ENCODE measurements at regions not wholly inside any gene's neighbourhood (a gene's known extent, or its start where the extent isn't known, plus 50 kb on each side); places are given as distances from the start of the nearest gene placed in this dataset.

DNA sequence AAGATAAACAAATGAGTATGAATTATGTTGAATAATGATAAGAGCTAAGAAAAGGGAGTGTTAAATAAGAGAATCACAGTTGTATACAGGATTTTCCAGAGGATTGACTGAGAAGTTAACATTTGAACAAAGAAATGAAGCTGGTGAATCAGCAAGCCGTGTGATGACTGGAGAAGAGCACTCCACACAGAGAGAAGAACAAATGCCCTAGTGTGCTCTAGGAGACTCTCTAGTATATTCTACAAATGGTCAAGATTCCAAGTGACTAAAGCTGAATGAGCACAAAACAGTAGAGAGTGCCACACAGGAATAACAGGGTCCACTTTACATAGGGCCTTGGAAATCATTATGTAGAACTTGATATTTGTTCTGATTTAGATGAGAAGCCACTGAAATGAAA lies 587.1 kb upstream of the ATXN7L3B start:
- ChIA-PET POLR2A (ENCODE audit: partially characterized antibody) (no interaction called here), CTCF (ENCODE audit: partially characterized antibody) (interaction anchor here (1.1 to 1.4 kb wide), 3 partner anchors 11 to 26 kb away, joined by 3 to 5 read pairs (median 4); no protein-coding TSS in a partner anchor)
- H3K79me1 ChIP-seq (ENCODE audit: low read depth, low read length), result no peaks in the 10 kb centered on the region
- DNase-seq (ENCODE audit: low read depth in 1 of 2, low spot score in 2 of 2), result no peak
- H4K5ac ChIP-seq (ENCODE audit: insufficient read length, low read depth, low read length), result no peak overlapping the region
- H2AFZ ChIP-seq (ENCODE audit: low read length), result no peak overlapping the region; the same call in 1 of the 2 replicates
- H3K56ac ChIP-seq (replicated peaks; ENCODE audit: insufficient read length, low read depth, low read length), result no peak overlapping the region
- H3K79me2 ChIP-seq (ENCODE audit: control insufficient read depth in 1 of 2, insufficient read depth in 2 of 2, low read length in 2 of 2), result no peaks in the 10 kb centered on the region
- H2BK12ac ChIP-seq (ENCODE audit: low read depth, low read length), result no peak overlapping the region
- WGBS, 2 experiments (ENCODE audit: extremely low coverage in 1 of 2, insufficient coverage in 1 of 2, insufficient read length in 1 of 2, insufficient replicate concordance in 2 of 2, low coverage in 1 of 2, low lambda C conversion rate in 2 of 2, missing lambda C conversion rate in 1 of 2), result 95% methylated on average over 1 of the region's 1 CpG; no CpG with 5 or more reads in 1 of the 2 experiments
- H3K4me2 ChIP-seq (ENCODE audit: insufficient read depth in 1 of 2, low read depth in 2 of 2, low read length in 2 of 2), result no peak overlapping the region
- no peak overlapping the region for H3K4ac ChIP-seq (replicated peaks; ENCODE audit: insufficient read length, low read depth, low read length)
- no peaks in the 10 kb centered on the region for H3K23me2 ChIP-seq (ENCODE audit: low read depth, low read length)
- H3K18ac ChIP-seq (ENCODE audit: extremely low read depth, low read length), result no peak overlapping the region
- no peak overlapping the region for H2AK5ac ChIP-seq (ENCODE audit: low read depth, low read length)
- H2BK5ac ChIP-seq (ENCODE audit: low read depth, low read length), result no peak overlapping the region
- no peak overlapping the region for H3K9ac ChIP-seq (replicated peaks in 1 of 4; ENCODE audit: extremely low read depth in 1 of 4, low read depth in 3 of 4, low read length in 3 of 4)
- H4K20me1 ChIP-seq (replicated peaks in 1 of 2; ENCODE audit: control insufficient read depth in 1 of 2, insufficient read depth in 2 of 2, low read length in 2 of 2), result no peaks in the 10 kb centered on the region
- H3K4me3 ChIP-seq (ENCODE audit: extremely low read depth in 1 of 4, insufficient read depth in 2 of 4, low read depth in 3 of 4, low read length in 4 of 4), result no peak overlapping the region
- H3K23ac ChIP-seq (ENCODE audit: insufficient read length), result no peak overlapping the region
- FAIRE-seq, result no peak
- no peak overlapping the region for H3K27ac ChIP-seq (ENCODE audit: low read depth, low read length)
- no peaks in the 10 kb centered on the region for H3K27me3 ChIP-seq (replicated peaks in 1 of 4; ENCODE audit: control insufficient read depth in 3 of 4, extremely low read depth in 1 of 4, insufficient read depth in 3 of 4, low read length in 3 of 4)
- H3K14ac ChIP-seq (ENCODE audit: insufficient read length), result no peak overlapping the region
- no peak overlapping the region for H2BK120ac ChIP-seq (replicated peaks; ENCODE audit: low read depth, low read length)
- H3K4me1 ChIP-seq (replicated peaks in 1 of 4; ENCODE audit: control insufficient read depth in 3 of 4, insufficient read depth in 4 of 4, low read length in 3 of 4), result no peaks in the 10 kb centered on the region; a peak in 1 of 7 replicates
- no peaks in the 10 kb centered on the region for H3K9me3 ChIP-seq (ENCODE audit: insufficient read depth in 2 of 2, low read depth in 1 of 2, low read length in 1 of 2)
- H4K91ac ChIP-seq (replicated peaks; ENCODE audit: insufficient read length, low read length), result no peak overlapping the region
- H3K36me3 ChIP-seq (ENCODE audit: control insufficient read depth in 2 of 4, insufficient read depth in 4 of 4, low read length in 3 of 4), result no peaks in the 10 kb centered on the region
- H2BK20ac ChIP-seq (ENCODE audit: low read length), result no peak overlapping the region
- no peak overlapping the region for H4K8ac ChIP-seq (ENCODE audit: extremely low read depth, insufficient read depth, low read length)
- no peak overlapping the region for H2BK15ac ChIP-seq (ENCODE audit: low read length)
- TF ChIP-seq, protein P1, sequence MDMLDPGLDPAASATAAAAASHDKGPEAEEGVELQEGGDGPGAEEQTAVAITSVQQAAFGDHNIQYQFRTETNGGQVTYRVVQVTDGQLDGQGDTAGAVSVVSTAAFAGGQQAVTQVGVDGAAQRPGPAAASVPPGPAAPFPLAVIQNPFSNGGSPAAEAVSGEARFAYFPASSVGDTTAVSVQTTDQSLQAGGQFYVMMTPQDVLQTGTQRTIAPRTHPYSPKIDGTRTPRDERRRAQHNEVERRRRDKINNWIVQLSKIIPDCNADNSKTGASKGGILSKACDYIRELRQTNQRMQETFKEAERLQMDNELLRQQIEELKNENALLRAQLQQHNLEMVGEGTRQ (IDR thresholded peaks at IDR 0.05; ENCODE audit: low read length), result no peak
- no peak for TF ChIP-seq CEBPB (IDR thresholded peaks at IDR 0.05; ENCODE audit: low read depth, low read length)
- no peak for TF ChIP-seq BRCA1 (IDR thresholded peaks at IDR 0.05; ENCODE audit: low read depth, low read length)
- TF ChIP-seq PHF8 (conservative IDR thresholded peaks at IDR 0.05; ENCODE audit: low read depth, low read length), result no peak
- TF ChIP-seq EZH2 (IDR thresholded peaks at IDR 0.05; ENCODE audit: low read depth, low read length, severe bottlenecking), result no peak

Measured in H1 (cell line).